ENCODE measurements at regions not wholly inside any gene's neighbourhood (a gene's known extent, or its start where the extent isn't known, plus 50 kb on each side); places are given as distances from the start of the nearest gene placed in this dataset.
"Not testable (repeated sequence)": the region's sequence is repeated elsewhere in the genome, so short reads cannot be mapped to it uniquely, and the experiment has no call there.

DNA sequence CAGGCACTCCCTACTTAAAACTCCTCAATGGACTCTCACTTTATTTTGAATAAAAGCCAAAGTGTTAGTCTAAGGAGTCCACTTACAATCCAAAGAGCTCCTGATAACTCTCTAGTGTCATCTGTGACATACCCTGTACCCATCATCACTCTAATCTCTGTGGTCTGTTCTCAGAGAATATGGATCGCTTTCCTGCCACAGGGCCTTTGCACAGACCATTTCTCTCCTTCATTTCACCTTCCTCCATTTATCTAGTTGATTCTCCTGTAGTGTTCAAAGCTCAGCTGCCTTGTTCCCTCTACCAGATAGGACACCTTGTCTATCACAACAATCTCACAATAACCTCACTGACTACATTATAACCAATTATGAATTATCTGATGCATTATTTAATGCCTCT is 185.4 kb upstream of the KBTBD8 start:
- DNase-seq = peak in 1 of 2 experiments; percentile 38

DNA sequence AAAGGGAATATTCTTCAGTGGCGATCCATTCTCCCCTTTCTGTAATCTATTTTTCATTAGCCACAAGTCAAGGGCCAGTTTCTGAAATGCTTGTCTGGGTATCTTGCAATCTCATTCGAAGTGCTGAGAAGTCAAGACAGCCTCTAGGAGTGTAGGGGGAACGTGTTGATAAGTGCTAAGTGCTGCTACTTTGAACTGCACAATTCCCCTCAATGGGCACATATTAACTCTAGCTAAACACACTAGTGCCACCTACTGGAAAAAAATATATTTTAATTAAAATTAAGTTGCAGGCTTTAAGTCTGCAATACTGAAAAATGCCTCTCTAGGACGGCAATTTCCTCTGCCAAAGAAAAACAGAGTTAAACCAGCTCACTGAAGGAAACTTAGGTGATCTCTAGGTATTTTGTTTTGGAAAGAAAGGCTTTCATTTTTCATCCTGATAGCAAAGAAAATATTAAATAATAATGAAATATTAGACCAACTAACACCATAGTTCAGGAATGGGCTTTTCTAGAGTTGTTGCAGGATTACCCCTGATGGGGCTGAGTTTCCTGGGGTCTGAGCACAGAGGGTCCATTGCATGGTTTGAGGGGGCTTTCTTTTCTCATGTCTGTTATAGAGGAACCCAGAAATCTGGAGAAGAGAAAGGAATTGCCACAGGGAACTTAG is 181.9 kb upstream of the KBTBD8 start:
- DNase-seq = peak; percentile 8 to 63

DNA sequence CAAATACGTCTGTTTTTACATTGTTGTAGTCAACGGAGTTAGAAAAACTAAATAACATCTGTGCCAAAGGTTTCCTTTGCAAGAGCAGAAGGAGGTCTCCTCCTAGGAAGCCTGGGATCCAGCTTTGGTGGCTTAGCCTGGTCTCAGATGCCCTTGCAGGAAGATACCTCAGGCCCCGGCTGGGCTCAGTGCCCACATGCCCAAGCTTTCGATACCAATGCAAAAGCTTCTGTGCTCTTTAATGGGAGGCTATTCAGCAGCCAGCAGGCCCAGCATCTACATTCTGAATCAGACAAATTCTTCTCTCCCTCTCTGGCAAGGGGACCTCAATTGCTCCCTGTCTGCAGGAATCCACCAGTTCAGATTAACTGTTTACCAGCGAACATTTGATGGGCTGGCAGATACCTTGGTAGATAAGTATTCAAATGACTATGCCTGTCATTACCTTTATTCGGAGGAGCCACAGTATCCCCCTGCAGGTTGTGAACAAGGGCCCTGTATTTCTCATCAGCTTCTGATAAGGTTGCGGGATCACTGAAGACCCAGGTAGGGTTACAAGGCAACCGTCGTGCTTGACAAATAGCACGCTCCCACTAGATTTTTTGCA is 180.1 kb upstream of the KBTBD8 start:
- no peak for DNase-seq

DNA sequence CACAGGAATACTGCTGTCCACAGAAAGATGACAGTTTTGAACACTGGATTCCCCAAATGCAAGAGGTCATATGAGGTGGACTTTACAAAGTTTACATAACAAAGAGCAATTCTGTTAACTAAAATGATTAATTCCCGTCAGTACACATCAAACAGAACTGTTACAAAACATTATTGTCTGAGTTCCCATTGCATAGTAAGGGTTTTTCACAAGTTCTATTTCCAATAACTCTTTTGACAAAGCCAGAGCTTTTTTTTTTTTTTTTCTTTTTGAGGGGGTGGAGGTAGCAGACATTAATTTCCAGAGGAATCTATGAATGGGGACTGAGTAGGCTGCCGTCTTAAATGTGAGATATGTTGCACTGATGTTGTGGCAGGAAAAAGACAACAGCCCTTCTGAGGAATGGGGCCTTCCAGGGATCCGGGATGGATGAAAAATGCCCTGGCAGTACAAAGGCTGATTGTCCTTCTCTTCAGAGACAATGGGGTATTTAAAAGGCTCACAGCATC is 178.1 kb upstream of the KBTBD8 start:
- DNase-seq = no peak

DNA sequence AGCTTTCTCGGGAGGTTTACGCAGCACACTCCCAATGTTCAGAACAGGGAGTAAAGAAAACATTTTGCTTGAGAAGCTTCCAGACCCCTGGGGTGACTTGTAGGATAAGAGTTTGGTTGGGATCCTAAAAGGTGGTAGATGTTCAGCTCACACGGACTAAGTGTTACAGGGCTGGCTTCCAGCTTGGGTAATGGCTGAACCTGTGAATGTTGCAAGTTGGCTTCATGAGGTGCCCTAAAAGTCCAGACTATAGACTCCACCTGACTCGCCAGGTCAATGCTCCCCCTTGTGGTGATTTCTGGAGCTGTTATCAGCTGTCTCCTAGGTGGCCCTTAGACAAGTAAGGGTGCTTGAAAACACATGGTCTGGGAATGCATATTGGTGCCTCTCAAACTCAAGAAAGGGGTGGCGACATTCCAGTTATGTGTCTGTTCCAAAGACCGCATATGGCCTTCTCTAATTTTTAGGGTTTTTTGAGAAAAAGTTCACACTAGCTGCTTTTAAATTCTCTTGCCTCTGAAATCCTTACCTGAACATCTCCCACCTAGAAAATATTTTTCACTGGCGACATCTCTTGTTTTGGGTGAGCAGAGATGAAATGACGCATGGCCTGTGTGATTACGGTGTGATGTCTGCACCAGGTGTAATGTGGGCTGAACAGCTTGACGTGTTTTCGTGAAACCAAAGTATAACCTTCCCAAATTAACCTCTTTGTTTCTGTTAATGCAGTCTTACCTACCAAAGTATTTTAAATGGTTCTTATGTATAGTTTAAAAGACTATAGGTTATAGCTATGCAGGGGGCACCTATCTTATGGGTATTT is 175.7 kb upstream of the KBTBD8 start:
- peak; percentile 32 to 61 for DNase-seq

DNA sequence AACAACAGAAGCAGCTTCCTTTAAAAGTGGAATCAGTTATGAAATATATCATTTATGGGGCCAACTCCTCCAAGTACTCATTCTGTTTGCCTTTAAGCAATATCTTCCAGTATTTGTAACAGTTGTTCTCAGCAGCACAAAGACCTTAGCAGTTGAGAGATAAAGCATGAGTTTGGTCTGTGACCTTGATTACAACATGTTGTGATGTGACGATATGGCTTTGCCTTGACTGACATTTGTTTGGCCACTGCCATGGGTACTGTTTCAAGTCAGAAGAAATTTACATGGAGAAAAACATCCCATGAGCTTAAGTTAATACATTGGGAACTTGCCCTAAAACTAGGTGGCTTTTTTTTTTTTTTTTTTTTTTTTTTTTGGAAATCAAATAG is 175.1 kb upstream of the KBTBD8 start:
- no peak for DNase-seq

DNA sequence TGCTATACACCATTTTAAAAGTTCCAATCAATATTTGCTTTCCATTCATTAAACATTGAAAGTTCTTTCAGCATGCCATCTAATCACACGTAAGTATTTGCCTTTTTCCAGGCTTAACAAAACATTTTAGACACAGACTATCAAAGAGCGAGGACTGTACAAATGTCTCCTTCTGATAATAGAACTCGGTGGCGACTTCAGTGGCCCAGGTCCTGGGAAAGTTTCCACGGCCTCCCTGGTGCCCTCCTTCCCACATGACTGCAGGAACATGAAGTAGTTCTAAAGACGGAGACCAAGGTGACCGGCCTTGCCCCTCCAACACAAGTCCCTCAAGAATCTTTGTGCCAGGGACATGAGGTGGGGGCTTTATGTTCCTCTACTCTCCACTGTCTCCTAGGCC is 174.6 kb upstream of the KBTBD8 start:
- DNase-seq = no peak

DNA sequence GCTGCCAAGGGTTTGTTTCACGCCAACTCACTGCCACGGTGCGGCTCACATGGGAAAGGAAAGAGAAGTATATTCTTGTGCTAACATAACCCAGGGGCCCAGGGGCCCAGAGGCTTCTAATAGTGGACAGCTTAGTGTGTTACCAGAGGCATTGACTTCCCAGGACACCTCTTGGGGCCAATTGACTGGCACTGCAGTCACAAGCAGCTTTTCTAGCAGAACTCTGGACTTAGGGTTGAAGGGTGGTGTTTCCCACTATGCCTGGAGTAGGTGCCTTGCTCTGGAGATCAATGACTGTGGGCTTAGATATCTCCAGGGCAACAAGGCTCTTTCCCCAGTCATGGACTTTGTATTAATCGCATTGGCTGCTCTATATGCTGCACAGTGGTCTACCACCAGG is 172.7 kb upstream of the KBTBD8 start:
- no peak for DNase-seq

DNA sequence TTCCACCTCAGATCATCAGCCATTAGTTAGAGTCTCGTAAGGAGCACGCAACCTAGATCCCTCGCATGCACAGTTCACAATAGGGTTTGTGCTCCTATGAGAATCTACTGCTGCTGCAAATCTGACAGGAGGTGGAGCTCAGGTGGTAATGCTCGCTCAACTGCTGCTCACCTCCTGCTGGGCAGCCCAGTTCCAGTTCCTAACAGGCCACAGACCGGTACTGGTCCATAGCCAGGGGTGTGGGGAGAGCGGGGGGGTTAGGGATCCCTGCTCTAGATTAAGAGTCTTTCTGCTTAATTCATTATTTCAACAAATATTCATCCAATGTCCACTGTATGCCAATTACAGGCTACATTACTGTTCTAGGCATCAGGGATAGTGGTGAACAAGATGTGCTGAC is 170.4 kb upstream of the KBTBD8 start:
- DNase-seq = no peak

DNA sequence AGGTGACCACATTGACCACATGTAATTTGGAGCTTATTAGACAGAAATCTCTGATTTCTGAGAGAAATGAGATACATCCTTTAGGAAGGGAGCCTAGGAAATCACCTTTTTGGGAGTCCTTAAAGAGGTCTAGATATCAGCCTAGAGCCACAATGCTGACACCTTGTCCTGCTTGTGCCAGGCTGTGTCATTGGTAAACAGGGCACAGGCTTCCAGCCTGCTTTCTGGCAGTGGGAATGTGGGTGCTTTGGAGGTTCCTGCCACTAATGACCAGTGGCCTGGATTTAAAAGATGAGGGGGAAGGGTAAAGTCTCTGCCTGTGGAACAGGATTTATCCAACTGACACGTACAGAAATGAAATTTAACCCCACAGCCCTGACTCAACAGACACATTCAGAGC is 169.8 kb upstream of the KBTBD8 start:
- no peak for DNase-seq

DNA sequence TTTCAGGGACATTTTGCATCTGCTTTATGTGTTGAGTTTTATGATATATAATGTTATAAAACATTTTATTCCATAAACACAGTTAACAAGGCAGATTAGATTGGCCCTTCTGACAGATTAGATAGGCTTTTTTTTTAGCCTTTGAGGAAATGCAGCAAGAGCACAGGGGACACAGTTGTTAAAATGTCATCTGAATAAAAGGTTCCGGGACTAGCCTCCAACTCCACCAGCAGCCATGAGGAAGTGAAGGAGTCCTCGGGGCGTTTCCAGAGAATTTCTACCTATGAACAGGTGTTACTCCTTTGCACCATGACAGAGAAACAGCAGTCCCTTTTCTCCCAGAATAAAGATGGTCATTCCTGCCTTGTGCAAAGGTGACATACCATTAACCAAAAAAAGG is 167.8 kb upstream of the KBTBD8 start:
- DNase-seq = no peak

DNA sequence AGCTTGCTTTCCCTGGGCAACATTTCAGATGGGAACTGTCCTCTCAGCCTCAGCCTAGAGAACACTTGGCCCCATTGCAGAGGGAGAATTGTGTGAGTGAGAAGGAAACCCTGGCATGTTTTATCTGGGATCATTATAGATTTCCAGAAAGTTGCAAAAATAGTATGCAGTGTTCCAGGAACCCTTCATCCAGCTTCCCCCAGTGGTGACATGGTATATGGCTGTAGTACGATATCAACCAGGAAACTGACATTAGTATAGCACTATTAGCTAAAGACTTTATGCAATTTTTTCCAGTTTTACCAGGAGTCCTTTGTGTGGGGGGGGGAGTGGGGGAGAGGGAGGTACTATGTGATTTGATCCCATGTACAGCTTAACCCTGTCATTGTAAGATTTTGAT is 166.2 kb upstream of the KBTBD8 start:
- no peak for DNase-seq

DNA sequence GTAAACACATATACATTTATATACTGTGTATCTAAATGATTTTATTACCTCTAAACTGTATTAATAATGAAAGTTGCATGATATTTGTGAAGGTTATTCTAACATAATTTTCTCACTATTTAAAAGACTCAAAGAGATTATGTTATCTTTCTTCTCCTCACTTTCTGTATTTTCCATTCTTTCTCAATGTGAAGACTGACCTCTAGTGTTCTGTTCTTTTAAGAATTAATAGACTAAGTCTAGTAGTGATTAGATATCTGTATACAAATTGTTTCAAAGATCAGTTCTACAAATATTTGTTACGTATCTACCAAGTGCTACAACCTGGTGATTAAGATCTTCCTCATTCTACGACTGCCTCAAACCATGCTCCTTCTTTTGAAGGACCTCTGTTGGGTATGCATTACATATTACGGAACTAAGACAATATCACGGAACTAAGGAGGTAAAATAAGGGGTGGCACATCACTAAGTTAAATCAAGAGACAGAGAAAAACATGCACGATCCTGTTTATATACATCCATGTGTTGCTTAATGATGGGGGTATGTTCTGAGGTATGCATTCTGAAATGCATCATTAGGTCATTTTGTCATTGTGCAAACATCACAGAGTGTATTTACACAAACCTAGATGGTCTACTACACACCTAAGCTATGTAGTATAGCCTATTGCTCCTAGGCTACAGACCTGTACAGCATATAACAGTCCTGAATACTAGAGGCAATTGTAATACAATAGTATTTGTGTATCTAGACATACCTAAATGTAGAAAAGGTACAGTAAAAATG is 161.5 kb upstream of the KBTBD8 start:
- DNase-seq = no peak

DNA sequence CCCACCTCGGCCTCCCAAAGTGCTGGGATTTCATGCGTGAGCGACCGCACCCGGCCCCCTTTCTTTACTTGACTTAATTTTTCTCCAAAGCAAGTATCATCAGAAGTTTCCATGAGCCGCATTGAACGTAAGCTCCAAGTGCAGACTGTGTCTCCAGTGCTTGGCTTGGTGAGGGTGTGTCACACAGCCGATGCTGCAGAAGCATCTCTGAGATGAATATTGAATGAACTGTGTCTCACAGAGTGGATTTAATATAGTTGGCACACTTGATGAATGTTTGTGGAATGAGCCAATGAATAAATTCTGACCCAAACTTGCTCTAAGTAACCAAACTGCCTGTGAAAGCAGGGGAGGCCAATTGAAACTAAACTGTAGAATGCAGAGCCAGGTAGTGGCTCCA is 159.4 kb upstream of the KBTBD8 start:
- DNase-seq = no peak

DNA sequence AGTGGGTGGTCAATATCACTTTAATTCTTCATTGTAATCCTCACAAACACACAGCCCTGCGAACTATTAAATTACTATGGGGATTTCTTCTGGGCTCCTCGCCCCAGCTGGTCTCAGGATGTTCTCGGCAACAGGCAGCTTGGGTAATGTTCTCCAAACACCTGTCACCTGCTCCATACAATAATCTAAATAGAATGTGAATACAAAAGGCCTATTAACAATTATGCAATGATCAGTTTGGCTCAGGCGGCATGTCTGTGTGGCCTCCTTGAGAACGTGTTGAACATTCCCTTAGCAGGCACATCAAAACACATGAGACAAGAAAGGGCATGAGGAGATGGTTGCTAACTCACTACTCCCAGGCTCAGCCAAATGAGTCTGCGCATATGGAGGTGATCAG is 158.6 kb upstream of the KBTBD8 start:
- peak; percentile 2 to 53 for DNase-seq

DNA sequence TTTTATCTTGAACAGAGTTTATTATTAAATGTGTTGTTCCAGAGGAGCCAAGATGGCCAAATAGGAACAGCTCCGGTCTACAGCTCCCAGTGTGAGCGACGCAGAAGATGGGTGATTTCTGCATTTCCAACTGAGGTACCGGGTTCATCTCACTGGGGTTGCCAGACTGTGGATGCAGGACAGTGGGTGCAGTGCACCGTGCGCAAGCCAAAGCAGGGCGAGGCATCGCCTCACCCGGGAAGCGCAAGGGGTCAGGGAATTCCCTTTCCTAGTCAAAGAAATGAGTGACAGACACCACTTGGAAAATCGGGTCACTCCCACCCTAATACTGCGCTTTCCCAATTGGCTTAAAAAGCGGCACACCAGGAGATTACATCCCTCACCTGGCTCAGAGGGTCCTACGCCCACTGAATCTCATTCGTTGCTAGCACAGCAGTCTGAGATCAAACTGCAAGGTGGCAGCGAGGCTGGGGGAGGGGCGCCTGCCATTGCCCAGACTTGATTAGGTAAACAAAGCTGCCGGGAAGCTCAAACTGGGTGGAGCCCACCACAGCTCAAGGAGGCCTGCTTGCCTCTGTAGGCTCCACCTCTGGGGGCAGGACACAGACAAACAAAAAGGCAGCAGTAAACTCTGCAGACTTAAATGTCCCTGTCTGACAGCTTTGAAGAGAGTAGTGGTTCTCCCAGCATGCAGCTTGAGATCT is 155.2 kb upstream of the KBTBD8 start:
- DNase-seq = not testable (repeated sequence)

DNA sequence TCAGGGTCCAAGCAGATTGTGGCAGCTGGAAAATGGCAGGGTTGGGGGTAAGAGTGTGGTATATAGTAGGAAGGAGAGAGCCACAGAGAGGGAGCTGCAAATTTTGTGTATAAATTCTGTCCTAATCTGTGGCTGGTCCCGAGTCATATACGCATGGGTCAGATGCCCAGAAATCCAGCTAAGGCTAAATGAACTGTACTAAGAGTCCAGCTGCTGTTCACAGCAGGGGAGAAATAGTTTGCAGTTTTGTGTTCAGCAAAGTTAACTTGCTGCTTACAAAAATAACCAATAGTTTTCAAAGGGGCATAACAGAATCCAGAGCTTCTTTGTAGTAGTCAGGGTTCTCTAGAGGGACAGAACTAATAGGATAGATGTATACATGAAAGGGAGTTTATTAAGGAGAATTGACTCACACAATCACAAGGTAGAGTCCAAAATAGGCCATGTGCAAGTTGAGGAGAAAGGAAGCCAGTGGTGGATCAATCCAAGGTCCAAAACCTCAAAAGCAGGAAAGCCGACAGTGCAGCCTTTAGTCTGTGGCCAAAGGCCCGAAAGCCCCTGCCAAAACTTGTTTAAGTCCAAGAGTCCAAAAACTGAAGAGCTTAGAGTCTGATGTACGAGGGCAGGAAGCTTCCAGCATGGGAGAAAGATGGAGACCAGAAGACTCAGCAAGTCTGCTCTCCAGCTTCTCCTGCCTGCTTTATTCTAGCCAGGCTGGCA is 146.1 kb upstream of the KBTBD8 start:
- no peak for DNase-seq

DNA sequence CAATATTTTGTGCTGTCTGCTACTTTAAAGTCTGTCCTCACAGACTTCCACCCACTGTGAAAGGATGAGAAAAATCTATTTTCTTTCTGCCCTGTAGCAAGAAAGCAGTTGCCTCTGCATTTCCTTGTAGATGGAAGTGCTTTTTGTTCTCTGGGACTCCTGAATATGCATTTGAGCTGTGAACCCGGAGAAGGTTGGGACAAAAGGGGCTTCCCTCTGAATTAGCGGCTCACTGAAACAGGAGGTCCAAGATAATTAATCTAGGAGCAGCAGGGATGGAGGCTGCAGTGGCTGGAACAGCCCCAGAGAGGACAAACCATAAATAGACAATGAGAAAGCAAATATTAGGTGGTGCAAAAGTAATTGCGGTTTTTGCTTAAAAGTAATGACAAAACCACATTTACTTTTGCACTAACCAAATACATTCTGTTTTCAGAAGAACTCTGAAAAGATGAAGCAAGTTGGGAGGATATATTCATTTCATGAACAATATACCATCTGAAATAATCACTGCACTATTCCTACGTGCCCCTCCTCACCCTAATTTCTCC is 143.4 kb upstream of the KBTBD8 start:
- no peak for DNase-seq

DNA sequence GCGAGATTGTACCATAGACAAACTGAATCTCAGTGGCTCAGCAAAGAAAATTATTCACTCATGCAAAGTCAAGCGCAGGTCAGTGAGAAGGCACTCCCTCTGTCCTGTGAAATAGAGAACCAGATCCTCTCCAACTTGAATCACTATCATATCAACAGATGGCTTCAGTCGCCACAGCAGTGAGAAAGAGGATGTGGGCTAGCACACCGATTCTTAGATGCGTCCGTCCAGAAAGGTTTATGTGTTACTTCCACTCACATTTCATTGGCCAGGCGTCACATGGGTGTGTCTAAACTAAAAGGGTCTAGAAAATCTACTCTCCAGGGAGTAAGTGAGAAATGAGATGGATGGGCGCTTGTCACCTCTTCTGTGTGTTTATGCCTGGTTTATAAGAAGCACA is 141.6 kb upstream of the KBTBD8 start:
- DNase-seq = no peak

DNA sequence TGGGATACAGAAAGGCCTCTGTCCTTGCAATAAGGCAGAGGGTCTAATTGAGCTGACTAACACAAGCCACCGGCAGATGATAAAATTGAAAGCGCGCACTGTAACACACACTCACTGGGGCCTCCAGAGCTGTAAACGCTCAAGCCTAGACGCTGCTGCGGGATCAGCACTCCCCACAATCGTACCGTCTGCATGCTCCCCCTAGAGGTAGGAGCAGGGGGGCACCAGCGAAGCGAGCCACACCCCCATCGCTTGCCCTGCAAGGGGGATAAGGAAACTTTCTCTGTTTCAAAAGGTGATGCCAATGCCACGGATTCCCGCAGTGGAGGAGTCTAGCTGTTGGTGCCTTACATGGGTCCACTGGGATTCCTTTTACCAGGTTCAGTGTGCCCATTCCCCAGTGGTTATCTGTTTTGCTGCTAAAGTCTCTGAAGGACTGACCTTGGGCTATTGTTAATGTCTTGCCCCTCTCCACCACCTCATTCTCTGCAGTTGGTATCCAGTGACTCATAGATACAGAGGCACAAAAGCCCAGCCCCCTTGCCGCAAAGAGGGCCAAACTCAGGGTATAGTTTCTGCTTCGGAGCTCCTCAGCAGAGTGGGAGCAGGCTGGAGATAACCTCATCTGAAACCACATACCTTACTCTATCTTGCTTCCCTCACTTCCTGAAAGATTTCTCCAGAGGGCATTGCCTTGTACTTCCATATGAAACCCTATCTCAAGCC is 139.3 kb upstream of the KBTBD8 start:
- DNase-seq = no peak

DNA sequence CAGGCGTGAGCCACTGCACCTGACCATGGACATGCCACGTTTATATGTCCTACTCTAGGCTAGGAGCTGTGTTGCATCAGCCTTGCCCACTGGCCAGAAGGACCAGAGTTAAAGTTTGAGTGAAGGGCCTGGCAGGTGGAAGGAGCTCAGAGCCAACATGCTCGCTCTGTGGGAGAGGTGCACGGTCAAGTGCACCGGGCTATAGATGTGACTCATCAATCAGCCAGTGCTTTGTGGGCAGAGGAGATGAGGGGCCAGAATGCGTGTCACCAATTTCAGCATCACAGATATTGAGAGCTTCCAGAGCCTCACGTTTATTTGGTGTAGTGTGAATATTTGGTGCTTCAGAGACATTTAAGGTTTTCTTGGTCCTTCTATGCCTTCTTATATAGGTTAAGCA is 137.3 kb upstream of the KBTBD8 start:
- no peak for DNase-seq

All from NCI-H524 (cell line).